22Rv1 (cell line): ENCODE measurements at regions not wholly inside any gene's neighbourhood (a gene's known extent, or its start where the extent isn't known, plus 50 kb on each side); places are given as distances from the start of the nearest gene placed in this dataset.

Source experiments
- H3K27ac ChIP-seq: fragments of 450-650 bp; 2 replicates; pipeline ENCODE4 v1.5.1; 2017
- ZFX ChIP-seq: fragments of 450-650 bp; IDR thresholded peaks from 2 replicates; pipeline ENCODE4 v1.6.1; 2017; ENCODE audit warnings: antibody characterized with exemption, borderline replicate concordance
- TF ChIP-seq, protein P1 (sequence below): fragments of 450-650 bp; IDR thresholded peaks from 2 replicates; pipeline ENCODE4 v1.5.1; 2017; ENCODE audit warnings: mild to moderate bottlenecking

DNA sequence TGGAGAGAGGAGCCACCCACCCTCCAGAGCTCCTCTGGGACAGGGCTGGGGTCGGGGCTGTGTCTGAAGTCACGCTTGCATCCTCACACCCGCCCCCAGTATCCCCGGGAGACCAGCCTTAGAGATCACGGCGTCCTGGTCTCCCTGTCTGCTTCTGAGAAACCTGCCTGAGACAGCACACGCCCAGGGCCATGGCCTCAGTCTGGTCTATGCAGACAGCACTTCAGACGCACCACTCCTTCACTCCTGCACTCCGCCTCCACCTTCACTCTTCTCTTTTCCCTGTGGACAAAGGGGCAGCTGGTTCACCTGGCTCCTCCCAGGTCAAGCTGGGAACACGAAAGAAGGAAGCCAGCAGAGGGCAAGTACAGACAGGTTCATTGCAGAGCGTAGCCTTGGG, 248.0 kb upstream of the GSE1 start:
- TF ChIP-seq ZFX = no peak
- TF ChIP-seq, protein P1, sequence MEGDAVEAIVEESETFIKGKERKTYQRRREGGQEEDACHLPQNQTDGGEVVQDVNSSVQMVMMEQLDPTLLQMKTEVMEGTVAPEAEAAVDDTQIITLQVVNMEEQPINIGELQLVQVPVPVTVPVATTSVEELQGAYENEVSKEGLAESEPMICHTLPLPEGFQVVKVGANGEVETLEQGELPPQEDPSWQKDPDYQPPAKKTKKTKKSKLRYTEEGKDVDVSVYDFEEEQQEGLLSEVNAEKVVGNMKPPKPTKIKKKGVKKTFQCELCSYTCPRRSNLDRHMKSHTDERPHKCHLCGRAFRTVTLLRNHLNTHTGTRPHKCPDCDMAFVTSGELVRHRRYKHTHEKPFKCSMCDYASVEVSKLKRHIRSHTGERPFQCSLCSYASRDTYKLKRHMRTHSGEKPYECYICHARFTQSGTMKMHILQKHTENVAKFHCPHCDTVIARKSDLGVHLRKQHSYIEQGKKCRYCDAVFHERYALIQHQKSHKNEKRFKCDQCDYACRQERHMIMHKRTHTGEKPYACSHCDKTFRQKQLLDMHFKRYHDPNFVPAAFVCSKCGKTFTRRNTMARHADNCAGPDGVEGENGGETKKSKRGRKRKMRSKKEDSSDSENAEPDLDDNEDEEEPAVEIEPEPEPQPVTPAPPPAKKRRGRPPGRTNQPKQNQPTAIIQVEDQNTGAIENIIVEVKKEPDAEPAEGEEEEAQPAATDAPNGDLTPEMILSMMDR = no peak
- H3K27ac ChIP-seq = no peak overlapping the region

DNA sequence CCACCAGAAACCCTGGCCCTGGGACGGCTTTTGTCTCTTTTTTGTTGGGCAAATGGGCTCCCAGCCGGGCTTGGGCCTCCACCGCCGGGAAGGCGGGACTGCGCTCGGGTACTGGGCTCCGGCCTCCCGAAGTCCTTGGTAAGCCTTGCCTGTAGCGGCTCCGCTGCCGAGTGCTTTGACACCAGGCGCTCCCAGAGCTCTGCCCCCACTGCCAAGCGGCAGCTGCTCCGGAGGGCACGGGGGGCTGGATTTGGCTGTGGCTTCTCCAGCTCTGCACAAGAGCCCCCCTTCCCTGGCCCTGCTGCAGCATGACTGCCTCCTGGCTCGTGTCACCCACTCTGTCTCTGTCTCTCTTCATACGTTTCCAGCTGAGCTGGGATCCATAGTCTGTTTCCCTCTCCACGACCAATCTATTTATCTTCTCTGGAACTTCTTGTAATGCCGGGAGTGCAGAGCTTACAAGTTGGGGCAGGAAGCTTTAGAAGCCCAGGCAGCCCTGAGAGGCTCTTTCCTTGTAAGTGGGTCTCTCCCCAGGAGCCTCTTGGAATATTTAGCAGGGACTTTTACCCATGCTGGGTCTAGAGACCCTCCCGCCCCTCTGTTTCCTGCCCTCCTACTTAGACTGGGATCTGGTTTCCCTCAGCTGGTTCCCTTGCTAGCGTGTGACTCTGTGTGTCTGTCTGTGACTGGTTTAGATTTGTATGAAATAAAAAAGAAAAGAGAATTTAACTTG, 246.9 kb upstream of the GSE1 start:
- H3K27ac ChIP-seq = no peak overlapping the region
- TF ChIP-seq, protein P1 = no peak
- no peak for TF ChIP-seq ZFX

DNA sequence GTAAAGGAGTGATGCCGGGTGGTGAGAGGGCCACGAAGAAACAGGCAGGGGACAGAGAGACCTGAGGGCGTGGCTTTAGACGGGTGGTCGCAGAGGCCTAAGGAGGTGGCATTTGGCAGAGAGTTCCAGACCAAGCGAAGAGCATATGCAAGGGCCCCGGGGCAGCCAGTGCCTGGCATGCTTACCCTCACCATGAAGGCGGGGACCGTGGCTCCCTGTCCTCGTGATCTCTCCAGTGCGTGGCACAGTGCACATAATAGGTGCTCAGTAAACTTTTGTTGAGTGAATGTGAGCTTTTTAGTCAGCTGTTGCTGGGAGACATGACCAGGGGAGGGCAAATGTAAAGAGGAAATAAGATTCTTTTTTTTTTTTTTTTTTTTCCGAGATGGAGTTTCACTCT, 245.6 kb upstream of the GSE1 start:
- TF ChIP-seq, protein P1 = no peak
- TF ChIP-seq ZFX = no peak

DNA sequence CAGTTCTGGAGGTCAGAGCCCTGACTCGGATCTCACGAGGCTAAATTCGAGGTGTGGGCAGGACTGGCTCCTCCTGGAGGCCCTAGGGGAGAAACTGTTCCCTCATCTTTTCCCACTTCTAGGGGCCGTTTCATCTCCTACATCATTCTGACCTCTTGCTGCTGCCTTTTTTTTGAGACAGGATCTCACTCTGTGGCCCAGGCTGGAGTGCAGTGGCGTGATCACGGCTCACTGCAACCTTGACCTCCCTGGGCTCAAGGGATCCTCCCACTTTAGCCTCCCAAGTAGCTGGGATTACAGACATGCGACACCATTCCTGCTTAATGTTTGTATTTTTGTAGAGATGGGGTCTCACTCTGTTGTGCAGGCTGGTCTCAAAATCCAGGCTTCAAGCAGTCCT, 244.1 kb upstream of the GSE1 start:
- H3K27ac ChIP-seq = no peak overlapping the region
- TF ChIP-seq ZFX = no peak
- TF ChIP-seq, protein P1 = no peak

More for the DNA sequence above, 245.6 kb upstream of the GSE1 start:
- no peak overlapping the region for H3K27ac ChIP-seq

DNA sequence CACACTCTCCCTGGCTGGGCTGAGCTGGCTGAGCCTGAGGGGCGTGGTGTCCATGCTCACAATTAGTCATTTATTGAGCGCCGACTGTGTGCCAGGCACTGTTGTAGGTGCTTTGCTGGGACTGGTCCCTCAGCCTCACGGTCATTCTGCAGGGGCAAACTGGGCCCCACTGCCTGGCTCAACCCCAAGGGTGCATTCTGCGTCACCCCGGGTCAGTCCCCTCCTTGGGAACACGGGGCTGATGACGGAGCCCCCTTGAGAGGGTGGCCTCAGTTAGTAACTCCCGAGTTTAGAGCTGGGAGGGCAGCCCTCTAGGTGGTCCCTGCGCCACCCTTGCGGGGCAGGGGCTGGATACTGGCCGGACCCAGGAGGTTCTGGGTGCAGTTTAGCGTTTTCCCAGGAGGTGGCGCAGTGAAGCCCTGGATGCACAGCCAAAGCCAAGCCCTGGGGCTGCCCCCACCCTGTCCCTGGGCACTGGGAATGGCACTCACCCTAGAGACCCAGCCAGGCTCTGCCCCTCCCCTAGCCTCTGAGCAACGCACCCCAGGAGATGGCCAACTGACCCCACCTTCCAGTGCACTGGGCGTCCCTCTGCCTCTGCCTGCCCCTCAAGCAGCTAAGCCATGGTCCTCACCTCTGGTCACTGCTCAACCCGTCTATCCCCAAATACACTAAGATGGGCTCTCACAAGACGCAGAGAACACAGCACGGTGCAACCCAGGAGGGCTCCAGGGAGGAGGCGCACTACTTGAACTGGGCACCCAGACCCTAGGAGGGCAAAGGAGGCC, 243.2 kb upstream of the GSE1 start:
- no peak overlapping the region for H3K27ac ChIP-seq
- TF ChIP-seq ZFX = no peak
- TF ChIP-seq, protein P1 = peak; percentile 91

DNA sequence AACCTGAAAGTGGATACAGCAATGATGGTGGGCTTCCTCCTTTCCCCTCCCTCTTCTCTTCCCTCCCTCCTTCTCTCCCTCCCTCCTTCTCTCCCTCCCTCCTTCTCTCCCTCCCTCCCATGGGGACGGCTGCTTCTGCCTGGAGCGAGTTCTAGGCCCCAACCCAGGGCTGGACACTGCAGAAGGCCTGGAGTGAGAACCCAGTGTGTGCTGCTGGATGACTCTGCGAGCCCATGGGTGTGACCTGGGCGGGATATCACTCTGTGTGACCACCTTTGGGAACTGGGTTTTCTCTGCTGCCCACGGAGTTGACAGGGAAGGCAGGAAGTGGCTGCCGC, 242.6 kb upstream of the GSE1 start:
- TF ChIP-seq ZFX = no peak
- TF ChIP-seq, protein P1 = no peak
- no peak overlapping the region for H3K27ac ChIP-seq
